Fibroblast of lung (primary cell): ENCODE measurements at regions not wholly inside any gene's neighbourhood (a gene's known extent, or its start where the extent isn't known, plus 50 kb on each side); places are given as distances from the start of the nearest gene placed in this dataset.

Experiments
- DNase-seq, 2 donors: peaks; one replicate each; pipeline versions ENCODE4 v3.0.0 to v3.0.0-alpha.2; 2010; ENCODE audit warnings: low read depth in 2 of 2
- H2AFZ ChIP-seq: 2 replicates; pipeline ENCODE4 v1.5.1; 2012; ENCODE audit warnings: low read length, control low read depth, inconsistent platforms
- H3K27ac ChIP-seq: 2 replicates; pipeline ENCODE4 v1.5.1; 2011; ENCODE audit warnings: low read length, control low read depth; ENCODE audit not compliant: insufficient read depth
- H3K27me3 ChIP-seq: 2 replicates; pipeline ENCODE4 v1.5.1; 2011; ENCODE audit warnings: mild to moderate bottlenecking, low read length; ENCODE audit not compliant: control insufficient read depth, insufficient read depth
- H3K36me3 ChIP-seq: 2 replicates; pipeline ENCODE4 v1.5.1; 2011; ENCODE audit warnings: low read length; ENCODE audit not compliant: control insufficient read depth, insufficient read depth
- H3K4me1 ChIP-seq: 2 replicates; pipeline ENCODE4 v1.5.1; 2011; ENCODE audit warnings: low read length; ENCODE audit not compliant: control insufficient read depth, insufficient read depth; ENCODE audit errors: extremely low read depth
- H3K4me2 ChIP-seq: 2 replicates; pipeline ENCODE4 v1.5.1; 2011; ENCODE audit warnings: low read length, control low read depth; ENCODE audit not compliant: insufficient read depth; ENCODE audit errors: extremely low read depth
- H3K4me3 ChIP-seq, 4 experiments: fragments of 200-600 bp in 1 of 4; sonication (generic) in 1 of 4; replicated peaks in 1 of 4; 2 replicates each; pipeline ENCODE4 v1.5.1; 2011 to 2016; ENCODE audit warnings: low read length in 4 of 4, low read depth in 3 of 4, mild to moderate bottlenecking in 3 of 4, control low read depth in 2 of 4, inconsistent platforms in 1 of 4, mixed read lengths in 1 of 4; ENCODE audit not compliant: insufficient read depth in 1 of 4; ENCODE audit errors: control extremely low read depth in 1 of 4
- H3K79me2 ChIP-seq: 2 replicates; pipeline ENCODE4 v1.5.1; 2012; ENCODE audit warnings: mild to moderate bottlenecking, low read length, inconsistent platforms; ENCODE audit not compliant: control insufficient read depth, insufficient read depth
- H3K9ac ChIP-seq: 2 replicates; pipeline ENCODE4 v1.5.1; 2011; ENCODE audit warnings: mild to moderate bottlenecking, low read length, control low read depth; ENCODE audit not compliant: insufficient read depth
- H3K9me3 ChIP-seq: 2 replicates; pipeline ENCODE4 v1.5.1; 2012; ENCODE audit warnings: low read depth, low read length; ENCODE audit not compliant: control insufficient read depth, insufficient read depth
- H4K20me1 ChIP-seq: 2 replicates; pipeline ENCODE4 v1.5.1; 2011; ENCODE audit warnings: low read length; ENCODE audit not compliant: control insufficient read depth, insufficient read depth; ENCODE audit errors: extremely low read depth
- CTCF ChIP-seq, 2 donors: IDR thresholded peaks in 1 of 2; conservative IDR thresholded peaks in 1 of 2; 1 replicate in 1 of 2; 2 replicates in 1 of 2; pipeline ENCODE4 v1.5.1; 2011 to 2012; ENCODE audit warnings: low read length in 2 of 2, control low read depth in 1 of 2, inconsistent platforms in 1 of 2, low read depth in 1 of 2, mild to moderate bottlenecking in 1 of 2
- EZH2 ChIP-seq: IDR thresholded peaks from 2 replicates; pipeline ENCODE4 v1.5.1; 2012; ENCODE audit warnings: low read length, control low read depth, mild to moderate bottlenecking; ENCODE audit errors: missing control alignments

- Histone ChIP-seq H3K9me3 (no peaks in the 10 kb centered on the region), H3K9ac (no peak overlapping the region), H3K4me2 (no peak overlapping the region), H4K20me1 (no peaks in the 10 kb centered on the region), H3K27me3 (no peaks in the 10 kb centered on the region), H3K4me3 (no peak overlapping the region), H3K79me2 (no peaks in the 10 kb centered on the region), H3K27ac (no peak overlapping the region), H2AFZ (no peak overlapping the region), H3K36me3 (no peaks in the 10 kb centered on the region), H3K4me1 (no peaks in the 10 kb centered on the region)
- TF ChIP-seq CTCF (conservative IDR thresholded peaks at IDR 0.05 in 1 of 2, IDR thresholded peaks at IDR 0.05 in 1 of 2; ENCODE audit: low read depth in 1 of 2, low read length in 2 of 2) (no peak), EZH2 (no peak)
- peak; percentile 32 to 49 for DNase-seq
These were observed 380.9 kb downstream of the GJA1 start for GRCh38 chr6:121816361-121816760.

- no peak overlapping the region for H3K9ac ChIP-seq
- H3K4me2 ChIP-seq: no peak overlapping the region
- H3K4me3 ChIP-seq: no peak overlapping the region
- peak; percentile 33 to 59 for DNase-seq
- H3K79me2 ChIP-seq: no peaks in the 10 kb centered on the region
- H3K9me3 ChIP-seq: no peaks in the 10 kb centered on the region
- no peak for TF ChIP-seq EZH2
- no peak for TF ChIP-seq CTCF (conservative IDR thresholded peaks at IDR 0.05 in 1 of 2, IDR thresholded peaks at IDR 0.05 in 1 of 2; ENCODE audit: low read depth in 1 of 2, low read length in 2 of 2)
- no peaks in the 10 kb centered on the region for H3K27me3 ChIP-seq
- no peak overlapping the region for H3K27ac ChIP-seq
- no peaks in the 10 kb centered on the region for H3K36me3 ChIP-seq
- H2AFZ ChIP-seq: no peak overlapping the region
- no peaks in the 10 kb centered on the region for H4K20me1 ChIP-seq
- no peaks in the 10 kb centered on the region for H3K4me1 ChIP-seq
These were observed 381.6 kb downstream of the GJA1 start for GRCh38 chr6:121816906-121817540.

- Histone ChIP-seq H3K27ac (no peak overlapping the region), H4K20me1 (no peaks in the 10 kb centered on the region)
- no peak for TF ChIP-seq EZH2
- TF ChIP-seq CTCF (conservative IDR thresholded peaks at IDR 0.05 in 1 of 2, IDR thresholded peaks at IDR 0.05 in 1 of 2; ENCODE audit: low read depth in 1 of 2, low read length in 2 of 2): no peak
These were observed 388.0 kb downstream of the GJA1 start for GRCh38 chr6:121823437-121823851.

More at GRCh38 chr6:121823437-121823851, 388.0 kb downstream of the GJA1 start:
- H2AFZ ChIP-seq: no peak overlapping the region
- H3K79me2 ChIP-seq: no peaks in the 10 kb centered on the region
- H3K27me3 ChIP-seq: no peaks in the 10 kb centered on the region
- H3K4me1 ChIP-seq: peaks cover 2% of the 10 kb centered on the region
- no peak overlapping the region for H3K9ac ChIP-seq
- no peak overlapping the region for H3K4me2 ChIP-seq
- DNase-seq: peak; percentile 19 to 89
- H3K36me3 ChIP-seq: no peaks in the 10 kb centered on the region
- no peaks in the 10 kb centered on the region for H3K9me3 ChIP-seq
- H3K4me3 ChIP-seq: no peak overlapping the region
